ENCODE measurements at regions not wholly inside any gene's neighbourhood (a gene's known extent, or its start where the extent isn't known, plus 50 kb on each side); places are given as distances from the start of the nearest gene placed in this dataset.

- no peak for TF ChIP-seq POLR2A (IDR thresholded peaks at IDR 0.05)
- TF ChIP-seq CTCF (IDR thresholded peaks at IDR 0.05 in 8 of 11, conservative IDR thresholded peaks at IDR 0.05 in 3 of 11) = no peak
- TF ChIP-seq POLR2AphosphoS5 (IDR thresholded peaks at IDR 0.05) = no peak
- no peak for DNase-seq
- peaks cover 0 to 27% (median 14%) of the 10 kb centered on the region in 6 donors for H3K4me1 ChIP-seq
- 87 to 93% (median 89%) methylated on average over 16 of the region's 16 CpGs for WGBS, 5 donors
- intact Hi-C loops (cut with DNase I; ENCODE audit: low total_unique reads) = no loop called here
- peaks cover 0 to 18% (median 0%) of the 10 kb centered on the region in 7 donors for H3K27me3 ChIP-seq (replicated peaks in 1 of 7)
- no peak overlapping the region for H3K4me3 ChIP-seq
- H3K9me3 ChIP-seq = no peaks in the 10 kb centered on the region
- H3K36me3 ChIP-seq = no peaks in the 10 kb centered on the region
- peak overlapping the region in 5 of 8 donors; percentile 22 to 77 (median 68) for H3K27ac ChIP-seq
Observed at GRCh38 chr21:43334214-43334958, 92.5 kb downstream of the SIK1 start.

GRCh38 chr21:43333298-43334062 lies 93.5 kb downstream of the SIK1 start:
- WGBS, 5 donors = 45 to 63% (median 57%) methylated on average over 33 to 35 of the region's 35 CpGs
- Histone ChIP-seq H3K4me1 (peaks cover 0 to 18% (median 5%) of the 10 kb centered on the region in 6 donors), H3K27me3 (replicated peaks in 1 of 7) (peaks cover 0 to 18% (median 0%) of the 10 kb centered on the region in 7 donors), H3K4me3 (no peak overlapping the region), H3K27ac (peak overlapping the region; percentile 10 to 77 (median 55)), H3K36me3 (no peaks in the 10 kb centered on the region), H3K9me3 (no peaks in the 10 kb centered on the region)
- intact Hi-C loops (cut with DNase I; ENCODE audit: low total_unique reads) = no loop called here
- TF ChIP-seq POLR2A (IDR thresholded peaks at IDR 0.05) = no peak
- TF ChIP-seq POLR2AphosphoS5 (IDR thresholded peaks at IDR 0.05) = peak; percentile 55 to 72 (median 68)
- DNase-seq = no peak

GRCh38 chr21:43332861-43333297 lies 94.1 kb downstream of the SIK1 start:
- H3K4me3 ChIP-seq = no peak overlapping the region
- H3K27ac ChIP-seq = peak overlapping the region; percentile 10 to 77 (median 55)
- H3K4me1 ChIP-seq = peaks cover 0 to 12% (median 2%) of the 10 kb centered on the region in 6 donors
- no peak for TF ChIP-seq POLR2A (IDR thresholded peaks at IDR 0.05)
- no peak for TF ChIP-seq POLR2AphosphoS5 (IDR thresholded peaks at IDR 0.05)
- TF ChIP-seq CTCF (IDR thresholded peaks at IDR 0.05 in 8 of 11, conservative IDR thresholded peaks at IDR 0.05 in 3 of 11) = no peak
- H3K36me3 ChIP-seq = no peaks in the 10 kb centered on the region
- intact Hi-C loops (cut with DNase I; ENCODE audit: low total_unique reads) = no loop called here
- peaks cover 0 to 18% (median 0%) of the 10 kb centered on the region in 7 donors for H3K27me3 ChIP-seq (replicated peaks in 1 of 7)
- WGBS, 5 donors = 49 to 67% (median 58%) methylated on average over 6 to 16 of the region's 16 CpGs
- DNase-seq = no peak
- H3K9me3 ChIP-seq = no peaks in the 10 kb centered on the region

GRCh38 chr21:43331962-43332828 lies 94.7 kb downstream of the SIK1 start:
- H3K36me3 ChIP-seq = no peaks in the 10 kb centered on the region
- H3K4me3 ChIP-seq = no peak overlapping the region
- TF ChIP-seq CTCF (IDR thresholded peaks at IDR 0.05 in 8 of 11, conservative IDR thresholded peaks at IDR 0.05 in 3 of 11) = no peak
- TF ChIP-seq POLR2A (IDR thresholded peaks at IDR 0.05) = no peak
- no peak for TF ChIP-seq POLR2AphosphoS5 (IDR thresholded peaks at IDR 0.05)
- WGBS, 5 donors = 73 to 84% (median 80%) methylated on average over 21 to 22 of the region's 22 CpGs
- intact Hi-C loops (cut with DNase I; ENCODE audit: low total_unique reads) = no loop called here
- H3K9me3 ChIP-seq = no peaks in the 10 kb centered on the region
- H3K27me3 ChIP-seq (replicated peaks in 1 of 7) = peaks cover 0 to 18% (median 0%) of the 10 kb centered on the region in 7 donors
- no peak for DNase-seq
- H3K4me1 ChIP-seq = peaks cover 0 to 12% (median 2%) of the 10 kb centered on the region in 6 donors
- peak overlapping the region in 4 of 8 donors; percentile 64 to 77 (median 72) for H3K27ac ChIP-seq
